DND-41 (cell line): ENCODE measurements at regions not wholly inside any gene's neighbourhood (a gene's known extent, or its start where the extent isn't known, plus 50 kb on each side); places are given as distances from the start of the nearest gene placed in this dataset.

Experiments
- ATAC-seq: fragments of 200-7000 bp; cut with Tn5 transposase; 3 replicates; pipeline ENCODE4 v1.9.1; 2021; ENCODE audit warnings: low read depth; ENCODE audit not compliant: insufficient read depth
- DNase-seq: peaks from one replicate; pipeline ENCODE4 v3.0.0-alpha.2; 2020
- H2AFZ ChIP-seq: 2 replicates; pipeline ENCODE4 v1.6.0; 2012; ENCODE audit warnings: low read depth, low read length
- H3K27ac ChIP-seq: 2 replicates; pipeline ENCODE4 v1.5.1; 2012; ENCODE audit warnings: low read length, inconsistent platforms
- H3K27me3 ChIP-seq: fragments of 200-600 bp; sonication (generic); 2 replicates; pipeline ENCODE4 v1.6.0; 2012; ENCODE audit warnings: low read length, mild to moderate bottlenecking, inconsistent platforms; ENCODE audit not compliant: insufficient read depth, poor library complexity
- H3K36me3 ChIP-seq: 2 replicates; pipeline ENCODE4 v1.5.1; 2012; ENCODE audit warnings: low read length, inconsistent platforms; ENCODE audit not compliant: insufficient read depth
- H3K4me1 ChIP-seq: 2 replicates; pipeline ENCODE4 v1.5.1; 2012; ENCODE audit warnings: mild to moderate bottlenecking, low read length; ENCODE audit not compliant: insufficient read depth
- H3K4me2 ChIP-seq: 2 replicates; pipeline ENCODE4 v1.6.0; 2012; ENCODE audit warnings: mild to moderate bottlenecking, moderate library complexity, low read length, inconsistent platforms; ENCODE audit not compliant: insufficient read depth
- H3K4me3 ChIP-seq, 2 experiments: fragments of 200-600 bp in 1 of 2; shearing (Covaris generic) in 1 of 2; 2 replicates each; pipeline ENCODE4 v1.5.1; 2012 to 2016; ENCODE audit warnings: inconsistent platforms in 2 of 2, low read length in 2 of 2, mild to moderate bottlenecking in 2 of 2, low read depth in 1 of 2, moderate library complexity in 1 of 2
- H3K79me2 ChIP-seq: 2 replicates; pipeline ENCODE4 v1.6.0; 2012; ENCODE audit warnings: low read length, inconsistent platforms; ENCODE audit not compliant: insufficient read depth
- H3K9ac ChIP-seq: 2 replicates; pipeline ENCODE4 v1.6.0; 2012; ENCODE audit warnings: low read depth, mild to moderate bottlenecking, inconsistent platforms, low read length, moderate library complexity
- H3K9me3 ChIP-seq: 2 replicates; pipeline ENCODE4 v1.5.1; 2012; ENCODE audit warnings: low read length, moderate library complexity, mild to moderate bottlenecking, inconsistent platforms; ENCODE audit not compliant: insufficient read depth, severe bottlenecking
- H4K20me1 ChIP-seq: 2 replicates; pipeline ENCODE4 v1.6.0; 2012; ENCODE audit warnings: low read length; ENCODE audit not compliant: insufficient read depth
- CTCF ChIP-seq: IDR thresholded peaks from 2 replicates; pipeline ENCODE4 v1.5.1; 2012; ENCODE audit warnings: borderline replicate concordance, low read length, moderate library complexity, mild to moderate bottlenecking; ENCODE audit not compliant: poor library complexity, severe bottlenecking; ENCODE audit errors: extremely low read depth
- EZH2 ChIP-seq: IDR thresholded peaks from 3 replicates; pipeline ENCODE4 v1.6.1; 2012; ENCODE audit warnings: borderline replicate concordance, low read depth, mild to moderate bottlenecking, moderate library complexity, low read length, inconsistent platforms; ENCODE audit not compliant: severe bottlenecking

- Histone ChIP-seq H3K79me2 (no peaks in the 10 kb centered on the region), H3K4me2 (no peak overlapping the region), H4K20me1 (no peaks in the 10 kb centered on the region), H3K9me3 (no peaks in the 10 kb centered on the region), H3K27ac (no peak overlapping the region), H2AFZ (no peak overlapping the region), H3K36me3 (no peaks in the 10 kb centered on the region), H3K9ac (no peak overlapping the region), H3K27me3 (no peaks in the 10 kb centered on the region), H3K4me1 (no peaks in the 10 kb centered on the region), H3K4me3 (no peak overlapping the region)
- no peak for ATAC-seq
- no peak for TF ChIP-seq EZH2
- TF ChIP-seq CTCF = no peak
- DNase-seq = no peak
Measured at GRCh38 chr15:31446546-31446945, 119.9 kb downstream of the KLF13 start.

DNA sequence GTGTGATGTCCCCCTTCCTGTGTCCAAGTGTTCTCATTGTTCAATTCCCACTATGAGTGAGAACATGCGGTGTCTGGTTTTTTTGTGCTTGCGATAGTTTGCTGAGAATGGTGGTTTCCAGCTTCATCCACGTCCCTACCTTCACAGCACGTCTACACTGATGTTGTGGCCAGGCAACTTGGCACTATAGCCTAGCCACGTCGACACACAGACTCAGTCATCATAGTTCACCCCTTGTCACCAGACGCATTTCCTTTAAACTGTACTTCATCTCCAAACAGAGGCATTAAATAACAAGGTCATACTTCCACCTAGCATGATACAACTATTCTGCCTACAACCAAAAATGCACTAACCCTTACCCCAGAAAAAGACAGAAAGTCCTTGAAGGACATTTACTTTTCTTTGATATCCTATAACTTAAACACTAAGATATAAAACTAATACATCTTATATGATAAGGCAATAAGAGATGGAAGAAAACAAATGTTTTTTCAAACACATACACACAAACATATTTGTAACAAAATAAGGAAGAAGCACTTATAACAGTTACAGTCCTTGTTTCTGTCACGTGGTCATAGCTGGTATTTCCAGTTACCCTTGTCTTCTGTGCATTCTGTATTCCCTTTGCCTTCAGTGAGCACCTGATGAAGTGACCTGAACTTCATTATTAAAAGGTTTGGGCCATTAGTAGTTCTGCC is 121.4 kb downstream of the KLF13 start:
- no peaks in the 10 kb centered on the region for H3K4me1 ChIP-seq
- no peak for TF ChIP-seq CTCF
- no peak for TF ChIP-seq EZH2

DNA sequence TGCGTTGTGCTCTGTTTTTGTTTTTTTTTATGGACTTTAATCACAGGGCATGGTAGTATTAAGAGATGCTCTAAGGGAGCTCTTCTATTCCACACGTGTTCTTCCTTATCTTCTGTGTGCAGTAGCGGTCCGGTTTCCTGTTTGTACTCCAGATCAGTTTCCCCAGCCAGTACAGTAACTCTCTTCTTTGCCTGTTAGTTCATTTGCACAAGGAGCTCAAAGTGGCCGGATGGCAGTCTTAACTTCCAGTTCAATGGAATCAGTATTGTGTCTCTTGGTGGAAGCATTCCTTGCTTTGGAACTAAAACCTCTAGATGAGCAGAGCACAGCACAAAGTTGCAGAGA is 122.0 kb downstream of the KLF13 start:
- H3K4me3 ChIP-seq = no peak overlapping the region
- no peak overlapping the region for H3K4me2 ChIP-seq
- TF ChIP-seq CTCF (no peak), EZH2 (no peak)
- H3K27me3 ChIP-seq = no peaks in the 10 kb centered on the region
- ATAC-seq = no peak
- no peaks in the 10 kb centered on the region for H3K36me3 ChIP-seq
- H2AFZ ChIP-seq = no peak overlapping the region
- no peak for DNase-seq
- no peaks in the 10 kb centered on the region for H4K20me1 ChIP-seq
- H3K4me1 ChIP-seq = no peaks in the 10 kb centered on the region
- H3K79me2 ChIP-seq = no peaks in the 10 kb centered on the region
- H3K9ac ChIP-seq = no peak overlapping the region
- no peak overlapping the region for H3K27ac ChIP-seq
- H3K9me3 ChIP-seq = no peaks in the 10 kb centered on the region

More for the DNA sequence above, 121.4 kb downstream of the KLF13 start:
- no peak overlapping the region for H3K9ac ChIP-seq
- no peaks in the 10 kb centered on the region for H3K36me3 ChIP-seq
- H4K20me1 ChIP-seq = no peaks in the 10 kb centered on the region
- DNase-seq (no peak), ATAC-seq (no peak)
- no peak overlapping the region for H3K4me3 ChIP-seq
- no peak overlapping the region for H3K4me2 ChIP-seq
- no peak overlapping the region for H2AFZ ChIP-seq
- no peaks in the 10 kb centered on the region for H3K27me3 ChIP-seq
- H3K79me2 ChIP-seq = no peaks in the 10 kb centered on the region
- no peak overlapping the region for H3K27ac ChIP-seq
- H3K9me3 ChIP-seq = no peaks in the 10 kb centered on the region
